CD4-positive, alpha-beta T cell treated with Interleukin-17A for 4 hours (primary cell): ENCODE measurements at regions not wholly inside any gene's neighbourhood (a gene's known extent, or its start where the extent isn't known, plus 50 kb on each side); places are given as distances from the start of the nearest gene placed in this dataset.
A peak's percentile ranks its signal among the peaks of the same experiment; 100 is the strongest.

Experiments used
- DNase-seq: peaks from one replicate; pipeline ENCODE4 v3.0.0-alpha.2; 2020; ENCODE audit warnings: mixed read lengths

GRCh38 chr22:23377767-23378166 is 197.5 kb downstream of the BCR start:
- DNase-seq: no peak

DNA sequence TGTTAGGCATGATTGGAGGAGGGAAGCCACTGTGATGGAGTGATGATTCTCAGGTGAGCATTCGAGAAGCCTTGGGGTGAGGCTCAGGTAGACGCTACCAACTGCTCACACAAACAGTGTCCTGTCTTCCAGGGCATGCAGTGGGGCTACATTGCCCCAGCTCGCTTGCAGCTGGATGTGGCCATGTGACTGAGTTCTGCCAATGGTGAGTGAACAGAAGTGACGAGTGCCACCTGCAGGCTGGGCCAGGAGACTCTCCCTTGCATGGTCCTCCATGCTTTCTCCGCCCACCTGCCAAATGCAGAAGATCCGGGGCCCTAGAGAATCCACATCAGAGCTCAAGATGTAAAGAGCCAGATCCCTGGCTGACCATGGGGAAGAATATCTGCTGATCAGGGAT is 195.9 kb downstream of the BCR start:
- peak; percentile 33 for DNase-seq

- no peak for DNase-seq
These were observed 194.9 kb downstream of the BCR start for GRCh38 chr22:23375031-23375827.

GRCh38 chr22:23373601-23374000 is 193.3 kb downstream of the BCR start:
- DNase-seq: no peak

DNA sequence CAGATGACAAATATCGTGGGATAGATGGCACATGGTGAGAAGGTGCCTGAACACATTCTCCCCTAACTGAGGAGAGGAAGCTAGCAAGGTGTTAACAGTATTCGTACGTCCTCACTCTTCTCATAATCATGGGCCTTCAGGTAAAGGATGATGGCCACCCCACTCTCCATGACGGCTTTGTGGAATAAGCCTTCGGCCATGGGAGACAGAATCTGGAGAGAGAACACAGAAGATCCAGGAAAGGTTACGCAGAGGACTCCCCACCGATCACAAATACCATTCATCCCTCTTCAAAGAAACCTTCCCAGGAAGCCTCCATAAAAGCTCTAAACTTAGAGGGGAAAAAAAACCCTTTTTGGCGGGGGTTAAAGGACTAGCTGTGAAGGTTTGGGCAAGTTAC is 189.9 kb downstream of the BCR start:
- DNase-seq: no peak

DNA sequence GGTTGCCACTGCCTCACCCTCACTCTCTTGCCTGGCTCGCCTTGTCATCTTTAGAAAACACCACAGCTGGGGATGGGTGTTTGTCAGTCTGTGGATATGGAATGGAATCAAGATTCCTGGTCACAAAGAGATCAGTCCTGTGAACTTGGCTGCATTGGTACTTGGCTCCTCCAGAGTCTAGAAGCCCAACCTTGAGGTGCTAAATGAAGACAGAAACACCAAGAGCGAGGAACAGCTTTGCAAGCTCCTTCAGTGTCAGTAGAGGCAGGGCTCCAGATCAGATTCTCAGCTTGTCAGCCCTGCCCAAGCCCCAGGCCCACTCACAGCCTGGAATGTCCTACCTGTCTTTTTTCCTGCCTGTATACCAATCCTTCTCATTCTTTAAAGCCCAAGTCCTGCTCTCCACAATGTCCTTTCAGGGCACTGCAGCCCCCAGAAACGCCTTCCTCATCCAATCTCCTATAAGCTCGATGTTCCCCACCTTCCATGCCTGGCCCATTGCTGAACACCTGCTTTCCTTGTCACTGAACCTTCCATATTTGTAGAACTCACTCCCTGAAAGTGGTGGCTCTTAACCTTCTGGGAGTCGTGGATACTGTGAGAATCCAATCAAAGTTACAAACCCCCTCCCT is 188.9 kb downstream of the BCR start:
- no peak for DNase-seq
